ENCODE measurements at regions not wholly inside any gene's neighbourhood (a gene's known extent, or its start where the extent isn't known, plus 50 kb on each side); places are given as distances from the start of the nearest gene placed in this dataset.

DNA sequence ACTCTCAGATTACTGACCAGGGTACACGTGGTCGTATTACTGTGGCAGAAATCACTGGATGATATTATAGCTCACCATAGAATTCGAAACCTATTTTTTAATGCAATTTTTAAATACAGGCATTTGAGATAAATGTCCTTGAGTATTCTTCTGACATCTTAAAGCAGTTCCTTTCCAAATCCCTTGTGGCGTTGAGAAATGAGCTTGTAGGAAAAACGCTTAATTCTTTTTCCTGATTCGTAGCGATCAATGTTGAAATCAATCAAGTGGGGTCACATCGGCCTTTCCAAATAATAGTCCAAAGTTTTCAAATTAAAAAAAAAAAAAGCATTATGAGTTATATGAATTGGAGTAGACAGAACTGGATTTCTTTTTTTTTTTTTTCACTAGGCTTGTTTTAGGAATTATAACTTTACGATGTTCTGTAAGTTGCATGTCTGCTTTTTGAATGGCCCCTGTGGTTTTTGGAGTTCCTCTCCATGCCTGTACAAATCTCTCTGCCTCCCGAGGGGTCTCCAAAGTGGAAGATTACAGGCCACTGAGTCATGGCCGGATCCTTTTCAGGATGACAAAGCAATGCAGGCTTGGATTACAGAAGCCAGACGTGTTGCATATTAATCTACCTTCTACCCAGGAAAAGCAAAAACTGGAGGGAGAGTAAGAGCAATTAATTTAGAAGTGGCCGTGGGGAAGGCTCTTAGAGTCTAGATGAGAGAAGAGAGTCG, 226.1 kb downstream of the SHOX start:
- TF ChIP-seq CTCF (IDR thresholded peaks at IDR 0.05) (no peak), POLR2AphosphoS5 (IDR thresholded peaks at IDR 0.05) (no peak), POLR2A (IDR thresholded peaks at IDR 0.05; ENCODE audit: low read depth) (no peak)

All from esophagus muscularis mucosa (tissue), 3 donors.